ENCODE measurements at regions not wholly inside any gene's neighbourhood (a gene's known extent, or its start where the extent isn't known, plus 50 kb on each side); places are given as distances from the start of the nearest gene placed in this dataset.
"Not testable (repeated sequence)": the region's sequence is repeated elsewhere in the genome, so short reads cannot be mapped to it uniquely, and the experiment has no call there.

- DNase-seq (ENCODE audit: low read depth): peak; percentile 0
- in situ Hi-C loops (cut with HindIII; ENCODE audit: low pct_unique_long_range_greater_than_20kb, low sequenced_read_pairs): no loop called here
Measured at GRCh38 chrX:108945883-108946523, 209.6 kb upstream of the IRS4 start.

DNA sequence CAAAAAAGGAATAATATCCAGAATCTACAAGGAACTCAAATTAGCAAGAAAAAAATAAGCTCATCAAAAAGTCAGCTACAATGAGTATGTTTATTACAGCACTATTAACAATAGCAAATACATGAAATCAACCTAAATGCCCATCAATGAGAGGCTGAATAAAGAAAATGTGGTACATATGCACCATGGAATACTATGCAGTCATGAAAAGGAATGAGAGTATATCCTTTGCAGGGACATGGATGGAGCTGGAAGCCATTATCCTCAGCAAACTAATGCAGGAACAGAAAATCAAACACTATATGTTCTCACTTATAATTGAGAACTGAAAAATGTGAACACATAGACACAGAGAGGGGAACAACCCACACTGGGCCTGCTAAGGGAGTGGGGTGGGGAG lies 178.4 kb upstream of the IRS4 start:
- no peak for DNase-seq (ENCODE audit: low read depth)
- in situ Hi-C loops (cut with HindIII; ENCODE audit: low pct_unique_long_range_greater_than_20kb, low sequenced_read_pairs): no loop called here

GRCh38 chrX:108903831-108904230 lies 167.5 kb upstream of the IRS4 start:
- in situ Hi-C loops (cut with HindIII; ENCODE audit: low pct_unique_long_range_greater_than_20kb, low sequenced_read_pairs); DNase-seq (ENCODE audit: low read depth): not testable (repeated sequence)

DNA sequence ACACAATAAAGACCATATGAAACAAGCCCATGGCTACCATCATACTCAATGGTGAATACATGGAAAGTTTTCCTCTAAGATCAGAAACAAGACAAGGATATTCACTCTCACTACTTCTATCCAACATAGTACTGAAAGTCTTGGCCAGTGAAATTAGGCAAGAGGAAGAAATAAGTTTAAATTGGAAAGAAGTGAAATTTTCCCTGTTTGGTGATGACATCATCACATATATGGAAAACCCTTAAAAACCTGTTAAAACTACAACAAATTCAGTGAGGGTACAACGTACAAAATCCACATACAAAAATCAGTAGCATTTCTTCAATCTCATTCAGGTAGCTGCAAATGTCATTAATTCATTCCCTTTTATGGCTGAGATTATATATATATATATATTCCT lies 164.0 kb upstream of the IRS4 start:
- in situ Hi-C loops (cut with HindIII; ENCODE audit: low pct_unique_long_range_greater_than_20kb, low sequenced_read_pairs): no loop called here

DNA sequence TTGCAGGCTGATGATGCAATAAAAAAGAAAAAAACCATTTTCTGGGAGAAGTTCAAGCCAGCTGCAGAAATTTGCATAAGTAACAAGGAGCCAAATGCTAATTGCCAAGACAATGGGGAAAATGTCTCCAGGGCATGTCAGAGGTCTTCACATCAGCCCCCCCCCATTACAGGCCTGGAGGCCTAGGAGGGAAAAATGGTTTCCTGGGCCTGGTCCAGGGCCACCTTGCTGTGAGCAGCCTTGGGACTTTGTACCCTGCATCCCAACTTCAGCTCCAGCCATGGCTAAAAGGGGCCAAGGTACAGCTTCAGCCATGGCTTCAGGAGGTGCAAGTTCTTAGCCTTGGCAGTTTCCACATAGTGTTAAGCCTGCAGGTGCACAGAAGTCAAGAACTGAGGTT lies 160.0 kb upstream of the IRS4 start:
- DNase-seq (ENCODE audit: low read depth); in situ Hi-C loops (cut with HindIII; ENCODE audit: low pct_unique_long_range_greater_than_20kb, low sequenced_read_pairs): not testable (repeated sequence)

More for the DNA sequence above, 164.0 kb upstream of the IRS4 start:
- DNase-seq (ENCODE audit: low read depth): no peak

DNA sequence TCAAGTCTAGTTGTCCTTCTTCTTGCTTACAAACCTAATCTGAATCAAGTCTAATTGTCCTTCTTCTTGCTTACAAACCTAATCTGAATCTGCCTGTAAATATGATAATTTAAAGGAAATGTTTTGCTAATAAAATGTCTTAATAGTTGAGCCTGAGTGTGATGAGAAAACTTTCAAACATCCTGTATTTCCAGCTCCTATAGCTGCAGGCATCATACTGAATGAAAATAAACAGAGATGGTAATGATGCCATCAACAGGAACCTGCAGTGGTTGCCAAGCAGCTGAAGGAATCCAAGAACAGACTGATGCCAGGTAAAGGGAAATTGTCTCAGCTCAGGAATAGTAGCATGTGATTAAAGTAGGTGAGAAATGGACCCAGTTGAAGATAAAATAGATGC lies 156.1 kb upstream of the IRS4 start:
- in situ Hi-C loops (cut with HindIII; ENCODE audit: low pct_unique_long_range_greater_than_20kb, low sequenced_read_pairs): no loop called here

DNA sequence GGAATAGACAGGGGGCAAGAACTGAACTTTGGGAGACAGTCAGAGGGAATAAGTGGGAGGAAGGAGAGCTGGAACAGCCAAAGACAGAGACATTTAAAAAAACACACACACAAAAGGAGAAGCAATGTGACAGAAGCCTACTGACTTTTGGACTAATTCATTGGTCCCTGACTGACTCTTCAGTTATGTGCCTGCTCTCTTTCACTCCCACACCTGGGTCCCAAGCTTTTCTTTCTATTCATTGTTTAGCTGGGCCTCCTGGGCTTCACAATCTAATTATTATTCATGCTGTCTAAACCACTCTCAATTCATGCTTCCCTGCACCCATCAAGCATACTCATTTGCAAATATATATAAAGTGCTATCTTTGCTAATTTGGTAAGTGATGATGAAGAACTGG lies 139.2 kb upstream of the IRS4 start:
- in situ Hi-C loops (cut with HindIII; ENCODE audit: low pct_unique_long_range_greater_than_20kb, low sequenced_read_pairs): no loop called here
- no peak for DNase-seq (ENCODE audit: low read depth)

More for the DNA sequence above, 156.1 kb upstream of the IRS4 start:
- DNase-seq (ENCODE audit: low read depth): no peak

DNA sequence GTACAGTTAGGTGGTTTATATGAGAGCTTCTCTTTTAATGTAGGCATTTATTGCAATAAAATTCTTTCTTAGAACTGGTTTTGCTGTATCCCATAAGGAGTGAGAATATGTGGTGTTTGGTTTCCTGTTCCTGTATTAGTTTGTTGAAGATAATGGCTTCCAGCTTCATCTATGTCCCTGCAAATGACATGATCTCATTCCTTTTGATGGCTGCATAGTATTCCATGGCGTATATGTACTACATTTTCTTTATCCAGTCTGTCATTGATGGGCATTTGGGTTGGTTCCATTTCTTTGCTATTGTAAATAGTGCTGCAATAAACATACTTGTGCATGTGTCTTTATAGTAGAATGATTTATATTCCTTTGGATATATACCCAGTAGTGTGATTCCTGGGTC lies 106.7 kb upstream of the IRS4 start:
- DNase-seq (ENCODE audit: low read depth); in situ Hi-C loops (cut with HindIII; ENCODE audit: low pct_unique_long_range_greater_than_20kb, low sequenced_read_pairs): not testable (repeated sequence)

- DNase-seq (ENCODE audit: low read depth): no peak
- in situ Hi-C loops (cut with HindIII; ENCODE audit: low pct_unique_long_range_greater_than_20kb, low sequenced_read_pairs): no loop called here
Measured at GRCh38 chrX:108833993-108834392, 97.6 kb upstream of the IRS4 start.

DNA sequence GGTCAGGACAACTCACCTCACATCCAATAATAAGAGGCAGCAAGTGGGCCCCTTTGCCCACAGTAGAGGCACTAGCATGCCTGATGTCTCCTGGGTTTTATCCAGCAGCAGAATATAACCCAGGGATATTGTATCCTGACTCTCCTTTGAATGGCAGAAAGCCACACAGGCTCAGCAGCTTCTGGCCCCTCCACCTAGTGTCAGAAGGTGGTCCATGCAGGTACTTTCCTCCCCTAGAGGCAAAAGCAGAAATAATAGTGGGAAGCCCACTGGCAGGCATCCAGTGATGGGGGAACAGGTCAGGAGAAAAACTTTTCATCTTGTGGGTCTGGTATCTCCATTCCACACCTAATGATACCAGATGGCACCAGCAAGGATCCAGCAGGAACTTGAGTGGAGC lies 75.5 kb upstream of the IRS4 start:
- no peak for DNase-seq (ENCODE audit: low read depth)
- in situ Hi-C loops (cut with HindIII; ENCODE audit: low pct_unique_long_range_greater_than_20kb, low sequenced_read_pairs): no loop called here

GRCh38 chrX:108795240-108795639 lies 58.9 kb upstream of the IRS4 start:
- in situ Hi-C loops (cut with HindIII; ENCODE audit: low pct_unique_long_range_greater_than_20kb, low sequenced_read_pairs): no loop called here

More at GRCh38 chrX:108795240-108795639, 58.9 kb upstream of the IRS4 start:
- DNase-seq (ENCODE audit: low read depth): no peak
